GM19463 (cell line): ENCODE measurements at regions not wholly inside any gene's neighbourhood (a gene's known extent, or its start where the extent isn't known, plus 50 kb on each side); places are given as distances from the start of the nearest gene placed in this dataset.

Experiments used
- ATAC-seq: cut with Tn5 transposase; IDR thresholded peaks from one replicate; pipeline ENCODE4 v1.9.1; 2021; ENCODE audit warnings: mild to moderate bottlenecking, moderate library complexity; ENCODE audit not compliant: unreplicated experiment

DNA sequence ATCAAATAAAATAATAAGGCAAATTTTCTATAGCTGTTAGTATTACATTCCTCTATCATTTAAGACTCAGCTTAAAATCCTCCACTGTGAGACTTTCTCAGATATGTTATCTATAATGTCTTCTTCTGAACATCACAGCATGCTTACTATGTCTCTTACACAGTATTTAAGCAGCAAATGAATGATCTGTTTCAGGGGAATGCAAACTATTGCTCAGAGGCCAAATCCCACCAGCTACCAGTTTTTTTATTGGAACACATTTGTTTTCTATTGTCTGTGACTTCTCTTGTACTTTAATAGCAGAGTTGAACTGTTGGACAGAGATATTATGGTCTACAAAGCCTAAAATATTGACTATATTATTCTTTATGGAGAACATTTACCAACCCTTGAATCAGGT is 59.6 kb downstream of the C3orf38 start:
- no peak for ATAC-seq

DNA sequence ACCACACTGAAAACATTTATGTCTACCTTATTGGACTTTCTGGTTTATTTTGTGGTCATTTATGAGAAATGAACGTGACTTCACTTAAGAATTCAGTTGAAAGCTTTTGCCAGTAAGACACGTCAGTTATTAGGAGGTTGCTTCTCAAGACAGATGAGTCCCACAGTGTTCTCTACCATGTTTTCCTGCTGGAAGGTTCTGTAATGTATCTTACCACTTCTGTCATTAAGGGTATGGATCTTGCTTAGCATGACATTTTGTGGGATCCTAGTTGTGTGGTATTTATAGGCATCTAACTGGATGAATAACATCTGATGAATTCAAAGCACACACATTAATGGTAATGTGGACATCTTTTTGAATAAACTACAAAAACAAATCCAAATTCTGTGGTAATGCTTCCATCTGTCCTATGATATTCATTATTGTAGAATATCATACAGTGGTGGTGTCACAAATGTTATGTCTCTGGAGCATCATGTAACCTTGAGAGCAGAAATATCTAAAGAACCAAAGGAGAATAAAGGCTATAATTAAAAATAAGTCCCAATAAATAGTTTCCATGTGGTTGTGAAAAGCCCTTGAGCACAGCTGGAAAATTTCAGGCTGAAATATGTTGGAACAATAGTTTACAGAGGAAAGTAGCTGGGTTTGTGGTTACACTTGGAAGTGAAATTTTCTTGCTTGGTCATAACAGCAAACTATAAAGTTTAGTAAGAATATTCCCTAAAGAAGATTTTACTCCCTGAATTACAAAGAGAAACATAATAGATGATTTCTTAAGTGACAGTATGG is 61.5 kb downstream of the C3orf38 start:
- no peak for ATAC-seq

DNA sequence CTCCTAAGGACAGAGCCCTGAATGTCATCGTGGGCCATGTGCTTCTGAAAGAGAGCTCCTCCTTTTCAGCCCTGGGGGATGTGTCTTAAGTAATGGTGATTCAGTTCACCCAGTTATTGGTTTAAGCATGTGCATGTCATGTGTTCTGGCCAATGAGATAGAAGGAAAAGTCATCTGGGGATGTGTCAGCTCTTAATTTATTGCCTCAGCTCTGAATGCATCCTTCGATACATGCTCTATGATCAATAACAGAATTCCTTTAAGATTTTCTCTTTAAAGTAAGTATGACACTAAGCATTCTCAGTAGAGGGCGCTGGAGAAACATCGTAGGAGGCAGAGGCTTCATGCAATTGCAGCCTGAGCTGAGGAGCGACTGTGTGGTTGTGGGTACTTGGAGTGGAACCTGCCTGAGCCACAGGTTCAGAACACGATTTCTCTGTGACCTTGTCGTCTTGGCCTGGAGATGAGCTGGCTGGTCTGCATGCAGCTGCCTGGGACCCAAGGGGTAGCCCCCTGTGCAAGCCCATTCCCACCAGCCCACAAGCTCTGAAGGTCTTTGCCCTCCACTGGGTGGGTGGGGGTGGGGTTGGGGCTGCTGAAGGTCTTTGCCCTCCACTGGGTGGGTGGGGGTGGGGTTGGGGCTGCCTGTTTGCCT is 69.5 kb downstream of the C3orf38 start:
- ATAC-seq, result peak; percentile 78

DNA sequence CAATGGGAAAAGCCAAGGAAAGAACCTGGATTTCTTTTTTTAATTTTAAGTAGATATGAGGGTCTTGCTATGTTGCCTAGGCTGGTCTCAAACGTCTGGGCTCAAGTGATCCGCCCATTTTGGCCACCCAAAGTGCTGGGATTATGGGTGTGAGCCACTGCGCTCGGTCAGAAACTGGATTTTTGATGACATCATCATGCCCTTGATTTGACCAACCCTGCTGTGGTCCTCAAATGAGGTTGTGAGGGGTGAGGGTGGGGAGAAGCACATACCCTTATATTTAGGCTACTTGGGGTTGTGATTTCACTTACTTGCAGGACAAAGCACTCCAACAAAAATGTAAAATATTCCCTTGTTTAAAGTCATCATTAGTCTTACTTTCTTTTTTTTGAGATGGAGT is 70.4 kb downstream of the C3orf38 start:
- no peak for ATAC-seq

DNA sequence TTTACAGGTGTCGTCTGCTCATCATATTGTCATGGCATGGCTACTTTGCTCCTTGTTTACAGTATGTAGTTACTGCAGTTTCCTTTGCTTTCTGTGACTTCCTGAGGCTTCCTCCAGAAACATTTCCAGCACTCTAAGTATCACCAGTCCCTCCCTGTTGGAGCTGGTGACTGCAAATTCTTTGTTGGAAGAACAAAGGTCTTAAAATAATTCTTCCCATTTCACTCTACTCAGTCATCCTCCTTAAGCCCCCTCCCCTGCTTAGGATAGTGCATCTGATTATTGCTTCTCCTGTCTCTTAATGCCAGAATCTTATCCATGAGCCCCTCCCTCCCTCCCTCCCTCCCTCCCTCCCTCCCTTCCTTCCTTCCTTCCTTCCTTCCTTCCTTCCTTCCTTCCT is 72.0 kb downstream of the C3orf38 start:
- ATAC-seq, result no peak

DNA sequence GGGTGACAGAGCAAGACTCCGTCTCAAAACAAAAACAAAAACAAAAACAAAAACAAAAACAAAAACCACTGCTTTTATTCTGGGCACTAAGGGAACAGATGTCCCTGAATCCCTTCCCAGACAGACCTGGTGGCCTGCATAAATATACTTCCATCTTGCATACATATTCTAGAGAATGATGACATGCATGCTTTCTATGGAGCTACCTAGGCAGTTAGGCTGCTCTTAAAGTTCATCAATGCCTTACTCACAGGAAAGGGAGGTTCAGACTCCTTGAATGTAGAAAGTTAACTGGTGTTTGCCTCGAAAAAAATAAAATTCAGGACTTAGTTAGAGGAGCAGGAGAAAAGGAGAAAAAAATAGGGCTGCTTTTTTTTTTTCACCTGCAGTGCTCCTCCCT is 72.6 kb downstream of the C3orf38 start:
- no peak for ATAC-seq

DNA sequence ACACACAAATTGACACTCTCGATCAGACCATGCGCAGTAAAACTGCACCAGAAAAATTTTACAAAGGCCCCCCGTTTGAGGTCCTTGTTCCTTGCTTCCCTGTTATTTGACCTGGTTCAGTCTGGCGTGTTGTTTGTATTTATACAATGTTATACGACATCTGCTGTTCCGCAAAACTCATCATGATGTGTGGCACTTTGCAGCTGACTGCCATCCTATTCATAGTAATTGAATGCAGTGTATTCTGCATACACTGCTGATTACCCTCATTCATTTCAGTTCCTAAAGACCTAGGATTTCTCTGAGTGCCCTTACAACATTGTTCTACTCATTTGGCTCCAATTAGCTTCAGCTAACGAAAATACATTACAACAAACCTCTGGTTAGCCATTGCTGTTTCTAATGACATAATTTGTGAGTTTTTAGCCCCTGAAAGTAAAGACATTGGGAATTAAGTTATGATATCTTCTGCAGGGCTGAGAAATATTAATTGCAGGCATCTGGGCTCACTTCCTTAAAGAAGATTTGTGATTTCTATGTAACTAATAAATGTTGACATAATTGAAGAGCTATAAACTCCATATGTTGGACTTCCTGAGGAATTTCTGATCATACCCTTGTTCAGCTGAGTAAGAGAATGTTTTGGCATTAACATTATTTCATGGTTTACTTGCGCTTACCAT is 75.7 kb downstream of the C3orf38 start:
- ATAC-seq, result no peak

DNA sequence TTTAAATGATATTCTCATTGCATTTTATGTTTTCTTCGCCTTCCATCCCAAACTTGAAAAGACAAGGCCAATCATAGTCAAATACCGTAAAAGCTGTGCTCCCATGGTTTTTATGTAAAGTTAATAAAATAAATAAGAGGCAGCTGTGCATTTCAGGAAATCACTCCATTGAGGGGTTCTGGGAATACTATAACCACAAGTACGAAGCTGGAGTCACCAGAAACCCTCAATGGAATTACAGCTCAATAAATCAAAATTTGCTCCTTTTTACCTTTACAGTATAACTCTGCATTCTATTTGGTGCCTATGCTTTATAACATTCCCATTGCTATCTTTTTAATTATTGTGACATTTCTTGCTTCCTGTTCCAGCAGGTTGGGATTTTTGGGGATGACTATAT is 77.2 kb downstream of the C3orf38 start:
- no peak for ATAC-seq

DNA sequence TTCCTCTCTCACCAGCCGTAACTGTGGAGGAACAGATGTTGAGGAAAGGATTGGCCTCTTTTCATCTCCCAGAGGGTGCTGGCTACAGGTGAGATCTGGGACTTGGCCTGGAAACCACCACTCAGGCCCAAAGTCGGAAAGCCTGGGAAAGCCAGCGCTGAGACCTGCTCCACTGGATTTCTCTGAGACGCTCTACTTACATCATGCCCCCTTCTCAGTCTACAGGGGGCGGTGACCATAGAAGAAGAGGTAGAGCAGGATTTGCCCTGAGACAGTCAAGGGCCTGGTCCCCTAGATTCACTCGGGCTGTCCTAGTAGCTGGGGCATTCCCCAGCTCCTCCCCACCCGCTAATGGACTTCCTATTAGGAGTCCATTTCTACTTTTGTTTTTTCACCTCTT is 80.9 kb downstream of the C3orf38 start:
- ATAC-seq, result no peak

DNA sequence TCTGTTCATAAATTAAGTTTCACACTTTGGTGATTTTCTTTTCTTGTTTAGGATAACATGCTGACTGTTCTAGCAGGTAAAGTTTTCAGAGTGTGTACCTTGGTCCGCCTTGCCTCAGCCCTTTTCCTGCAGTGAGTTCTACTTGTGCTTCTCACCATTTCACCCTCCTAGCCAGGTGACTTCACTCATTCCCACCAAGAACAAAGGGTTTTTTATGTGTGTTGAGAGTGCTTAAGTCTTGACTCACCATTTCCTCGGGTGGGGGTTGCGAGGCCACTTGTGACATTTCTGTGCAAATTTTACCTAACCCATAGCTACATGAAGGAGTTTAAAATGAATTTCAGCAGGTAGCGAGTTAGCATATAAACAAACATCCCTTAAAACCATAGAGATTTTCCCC is 81.4 kb downstream of the C3orf38 start:
- no peak for ATAC-seq

DNA sequence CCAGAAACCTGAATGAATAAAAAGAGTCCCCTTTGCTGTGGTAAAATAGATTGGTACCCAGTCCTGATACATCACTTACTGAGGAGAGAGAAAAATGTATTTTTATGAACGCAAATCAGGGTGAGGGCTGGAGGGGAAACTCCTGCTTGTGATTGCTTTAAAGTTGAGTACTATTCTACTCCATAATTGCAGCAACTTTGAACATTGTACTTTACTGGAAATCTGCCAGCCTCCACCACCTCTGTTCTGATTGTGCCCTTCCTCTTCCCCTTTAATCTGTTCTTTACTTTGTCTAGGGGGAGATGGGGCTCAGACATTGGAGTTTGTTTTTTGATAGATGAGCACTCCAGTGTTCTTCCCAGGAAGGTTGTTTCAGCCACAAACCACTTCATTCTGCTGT is 81.9 kb downstream of the C3orf38 start:
- ATAC-seq, result no peak

DNA sequence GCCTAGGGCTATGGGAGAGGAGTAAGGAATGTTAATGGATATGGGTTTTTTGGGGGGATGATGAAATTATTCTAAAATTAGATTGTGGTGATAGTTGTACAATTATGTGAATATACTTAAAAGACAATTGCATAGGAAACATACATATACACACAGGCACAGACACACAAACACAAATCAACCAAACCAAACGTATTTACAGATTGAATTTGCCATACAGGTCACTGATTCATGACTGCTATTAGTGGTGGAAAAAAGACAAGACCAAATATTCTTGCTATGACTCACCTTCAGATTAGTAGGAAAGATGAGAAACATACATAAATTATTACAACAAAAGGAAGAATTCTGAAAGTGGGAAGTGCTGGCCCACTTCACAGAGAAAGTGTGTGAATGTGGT is 85.3 kb downstream of the C3orf38 start:
- ATAC-seq, result no peak

DNA sequence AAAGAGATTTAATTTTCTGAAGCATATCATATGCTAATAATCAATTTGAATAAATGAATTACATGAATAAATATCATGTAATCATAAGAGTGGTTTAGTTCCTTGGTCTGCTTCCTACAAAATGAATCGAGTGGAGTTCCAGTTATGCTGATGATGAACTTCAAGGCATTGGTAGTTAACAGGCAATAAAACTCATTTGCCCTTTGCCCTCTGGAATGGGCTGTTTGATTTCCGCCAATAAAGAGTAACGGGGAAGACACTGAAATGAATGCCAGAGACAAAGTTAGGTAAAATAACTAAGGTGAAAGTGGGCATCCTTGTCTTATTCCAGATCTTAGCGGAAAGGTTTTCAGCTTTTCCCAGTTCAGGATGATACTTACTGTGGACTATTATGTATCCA is 90.1 kb downstream of the C3orf38 start:
- ATAC-seq, result no peak

DNA sequence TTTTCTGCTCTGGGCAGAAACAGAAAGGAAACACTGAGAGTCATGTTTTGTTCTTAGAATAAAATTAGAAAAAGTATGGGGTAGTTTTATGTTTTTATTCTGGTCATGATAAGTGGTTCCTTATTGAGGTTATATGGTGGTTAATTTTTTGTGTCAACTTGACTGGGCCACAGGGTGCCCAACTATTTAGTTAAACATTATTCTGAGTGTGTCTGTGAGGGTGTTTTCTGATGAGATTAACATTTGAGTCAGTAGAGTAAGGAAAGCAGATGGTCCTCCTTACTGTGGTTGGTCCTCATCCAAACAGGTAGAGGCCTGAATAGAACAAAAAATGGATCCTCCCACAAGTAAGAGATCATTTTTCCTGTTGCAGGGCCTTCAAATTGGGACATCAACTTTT is 98.9 kb downstream of the C3orf38 start:
- ATAC-seq, result peak; percentile 50

DNA sequence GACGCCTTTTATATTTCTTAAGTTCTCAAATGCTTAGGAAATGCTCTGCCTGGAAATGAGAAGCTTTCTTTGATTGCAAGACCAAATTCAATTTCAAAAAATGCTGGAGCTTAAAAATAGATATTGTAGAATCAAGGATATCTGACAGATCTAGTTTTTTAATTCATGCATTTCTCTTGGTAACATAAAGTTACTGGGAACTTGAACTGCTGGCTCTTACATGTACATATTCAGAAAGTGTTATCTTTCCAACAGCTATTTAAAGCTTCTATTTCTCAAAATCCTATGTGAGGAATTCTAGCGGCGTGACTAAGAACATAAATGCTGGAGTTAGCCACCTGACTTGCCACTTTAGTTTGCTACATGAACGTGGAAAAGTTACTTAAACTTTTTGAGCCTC is 109.3 kb downstream of the C3orf38 start:
- no peak for ATAC-seq

DNA sequence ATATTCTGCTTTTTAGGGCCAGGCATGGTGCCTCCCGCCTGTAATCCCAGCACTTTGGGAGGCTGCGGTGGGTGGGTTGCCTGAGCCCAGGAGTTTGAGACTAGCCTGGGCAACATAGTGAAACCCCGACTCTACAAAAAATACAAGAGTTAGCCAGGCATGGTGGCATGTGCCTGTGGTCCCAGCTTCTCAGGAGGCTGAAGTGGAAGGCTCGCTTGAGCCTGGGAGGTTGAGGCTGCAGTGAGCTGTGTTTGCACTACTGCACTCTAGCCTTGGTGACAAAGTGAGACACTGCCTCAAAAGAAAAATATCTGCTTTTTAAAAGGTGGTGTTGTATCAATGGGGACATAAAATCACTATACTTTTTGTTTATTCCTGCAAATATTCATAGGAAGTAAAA is 112.8 kb downstream of the C3orf38 start:
- ATAC-seq, result no peak

DNA sequence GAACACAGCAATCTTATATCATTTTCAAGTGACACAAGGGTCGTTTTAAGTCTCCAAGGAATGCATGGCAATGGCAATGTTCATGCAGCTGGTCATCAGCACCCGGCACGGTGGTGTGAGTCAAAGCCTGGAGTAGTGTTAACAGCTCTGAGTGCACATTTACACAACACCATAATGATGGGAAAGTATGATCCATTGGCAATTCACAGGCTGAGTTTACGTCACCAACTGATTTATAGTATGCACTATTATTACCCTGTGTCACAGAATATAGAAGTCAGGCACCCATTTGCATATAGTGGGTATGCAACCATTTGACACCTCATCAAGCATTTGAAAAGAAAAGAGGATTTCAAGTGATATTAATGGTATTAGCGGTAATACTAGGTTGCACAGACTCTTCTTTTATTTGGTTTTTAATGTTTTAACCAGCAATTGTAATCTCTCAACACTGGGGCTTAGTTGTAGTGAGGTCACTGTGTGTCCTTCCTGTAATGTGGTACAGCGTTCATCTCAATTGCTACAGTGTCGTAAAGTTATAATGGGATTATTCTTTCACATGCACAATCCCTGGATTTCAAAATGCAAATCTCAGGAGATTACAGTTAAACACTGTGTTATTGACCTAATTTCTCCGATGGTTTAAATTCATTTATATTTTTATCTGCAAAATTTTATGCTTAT is 113.8 kb downstream of the C3orf38 start:
- no peak for ATAC-seq

DNA sequence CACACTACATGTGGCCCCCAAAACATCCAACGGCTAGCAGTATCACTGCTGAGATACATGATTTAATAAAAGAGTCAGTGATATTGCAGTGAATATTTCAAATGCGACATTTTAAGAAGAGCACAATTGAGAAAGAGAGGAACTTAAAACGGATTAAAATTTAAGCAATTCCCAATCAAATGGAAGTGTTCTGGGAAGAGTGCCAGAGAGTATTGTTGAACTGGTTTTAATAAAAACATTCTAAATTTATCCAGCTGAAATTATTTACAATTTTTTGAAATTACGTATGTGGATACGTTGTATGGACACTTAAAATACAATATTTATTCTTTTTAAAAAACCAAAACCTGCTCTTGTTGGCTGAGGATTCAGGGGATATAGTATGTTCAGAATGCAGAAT is 117.7 kb downstream of the C3orf38 start:
- ATAC-seq, result no peak

DNA sequence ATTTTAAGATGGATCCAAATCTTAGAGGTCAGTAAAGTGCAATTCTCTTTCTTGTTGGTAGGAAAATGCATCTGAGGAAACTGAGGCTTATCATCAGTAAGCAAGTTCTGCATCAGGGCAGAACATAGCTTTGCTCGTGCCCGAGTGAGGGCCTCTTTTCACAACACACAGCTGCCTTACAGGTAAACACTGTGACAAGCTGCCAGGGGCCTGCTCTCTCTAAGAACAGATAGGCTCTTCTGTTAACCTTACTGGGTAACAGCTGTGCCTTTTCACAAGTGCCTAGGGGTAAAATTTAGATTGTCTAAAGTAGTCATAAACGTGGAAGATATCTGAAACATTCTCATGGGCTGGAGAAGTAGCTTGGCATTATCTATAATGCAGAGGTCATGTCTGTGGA is 118.1 kb downstream of the C3orf38 start:
- ATAC-seq, result no peak

DNA sequence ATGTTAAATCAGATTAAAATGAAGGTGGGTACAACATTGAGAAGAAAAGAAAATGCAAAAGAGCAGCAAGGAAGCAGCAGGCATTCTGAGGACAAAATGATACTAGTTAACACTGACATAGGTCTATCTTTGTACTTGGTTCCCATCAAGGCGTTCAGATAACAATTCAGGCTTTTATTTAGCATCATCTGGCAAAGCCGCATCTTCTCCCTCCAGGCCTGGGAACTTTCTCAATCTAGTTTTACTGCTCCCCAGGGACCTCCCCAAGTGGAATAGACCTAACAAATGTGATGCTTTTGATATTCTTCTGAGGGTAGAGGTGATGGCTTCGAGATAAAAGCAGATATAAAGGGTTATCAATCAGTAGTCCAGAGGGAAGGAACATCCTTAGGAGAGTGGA is 130.6 kb downstream of the C3orf38 start:
- no peak for ATAC-seq

DNA sequence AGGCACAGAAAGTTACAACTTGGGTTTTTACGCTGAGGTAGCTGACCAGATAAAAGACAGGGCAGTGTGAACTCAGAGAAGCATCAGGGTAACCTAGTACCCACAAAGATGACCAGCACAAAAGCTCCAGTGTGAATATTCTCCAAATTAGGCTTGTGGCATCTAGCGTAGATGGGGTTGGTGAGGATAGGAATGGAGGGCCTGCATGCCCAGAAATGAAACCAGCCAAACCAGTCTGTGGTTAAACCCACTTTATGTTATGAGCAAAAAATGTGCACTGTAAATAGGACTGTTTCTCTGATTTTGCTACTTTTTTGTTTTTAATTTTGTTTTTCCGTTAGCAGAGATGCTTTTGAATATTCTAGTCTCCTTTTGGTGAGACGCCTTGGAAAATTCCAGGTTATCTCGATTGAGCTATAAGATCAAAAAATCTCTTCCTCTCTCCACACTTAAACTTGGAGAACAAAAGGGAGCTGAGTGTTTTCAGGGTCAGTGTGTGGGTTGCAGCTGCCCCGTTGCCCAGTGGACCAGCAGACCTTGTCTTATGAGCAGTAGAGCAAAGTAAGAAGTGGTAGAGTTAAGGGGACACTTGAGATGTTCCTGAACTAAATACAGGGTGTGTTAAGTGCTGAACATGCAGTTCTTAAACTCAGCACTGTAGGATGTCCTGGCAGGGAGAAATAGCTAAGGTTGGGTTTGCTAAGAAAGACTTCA is 132.9 kb downstream of the C3orf38 start:
- ATAC-seq, result no peak
